ENCODE measurements at regions not wholly inside any gene's neighbourhood (a gene's known extent, or its start where the extent isn't known, plus 50 kb on each side); places are given as distances from the start of the nearest gene placed in this dataset.
"Not testable (repeated sequence)": the region's sequence is repeated elsewhere in the genome, so short reads cannot be mapped to it uniquely, and the experiment has no call there.

DNA sequence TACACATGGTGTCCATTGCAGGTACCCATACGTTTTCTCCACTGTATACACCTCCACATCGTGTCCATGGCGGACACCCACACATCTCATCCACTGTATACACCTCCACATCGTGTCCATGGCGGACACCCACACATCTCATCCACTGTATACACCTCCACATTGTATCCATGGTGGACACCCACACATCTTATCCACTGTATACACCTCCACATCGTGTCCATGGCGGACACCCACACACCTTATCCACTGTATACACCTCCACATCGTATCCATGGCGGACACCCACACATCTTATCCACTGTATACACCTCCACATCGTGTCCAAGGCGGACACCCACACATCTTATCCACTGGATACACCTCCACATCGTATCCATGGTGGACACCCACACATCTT is 50.4 kb upstream of the TTC34 start:
- DNase-seq (ENCODE audit: low read depth in 2 of 2); H3K4me3 ChIP-seq (replicated peaks in 1 of 2; ENCODE audit: low read depth in 2 of 2, low read length in 2 of 2): not testable (repeated sequence)

DNA sequence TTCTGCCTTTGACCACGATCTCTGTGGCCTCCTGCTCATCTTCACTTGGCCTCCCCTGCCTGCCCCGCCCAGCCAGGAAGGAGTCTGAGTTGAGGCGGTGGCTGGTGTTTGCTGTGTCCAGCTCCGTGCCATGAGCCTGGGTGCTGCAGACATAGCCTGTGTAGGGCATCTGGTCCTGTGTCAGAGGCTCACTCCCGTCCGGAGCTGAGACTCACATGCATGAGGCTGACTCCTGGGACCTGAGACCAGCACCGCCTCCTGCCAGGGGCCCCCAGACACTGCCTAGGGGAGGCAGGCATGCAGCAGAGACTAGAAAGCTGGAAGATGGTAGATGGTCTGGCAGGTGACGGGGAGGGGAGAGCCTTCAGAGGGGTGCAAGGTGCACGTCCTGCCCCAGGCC is 52.2 kb upstream of the TTC34 start:
- TF ChIP-seq, protein P1, sequence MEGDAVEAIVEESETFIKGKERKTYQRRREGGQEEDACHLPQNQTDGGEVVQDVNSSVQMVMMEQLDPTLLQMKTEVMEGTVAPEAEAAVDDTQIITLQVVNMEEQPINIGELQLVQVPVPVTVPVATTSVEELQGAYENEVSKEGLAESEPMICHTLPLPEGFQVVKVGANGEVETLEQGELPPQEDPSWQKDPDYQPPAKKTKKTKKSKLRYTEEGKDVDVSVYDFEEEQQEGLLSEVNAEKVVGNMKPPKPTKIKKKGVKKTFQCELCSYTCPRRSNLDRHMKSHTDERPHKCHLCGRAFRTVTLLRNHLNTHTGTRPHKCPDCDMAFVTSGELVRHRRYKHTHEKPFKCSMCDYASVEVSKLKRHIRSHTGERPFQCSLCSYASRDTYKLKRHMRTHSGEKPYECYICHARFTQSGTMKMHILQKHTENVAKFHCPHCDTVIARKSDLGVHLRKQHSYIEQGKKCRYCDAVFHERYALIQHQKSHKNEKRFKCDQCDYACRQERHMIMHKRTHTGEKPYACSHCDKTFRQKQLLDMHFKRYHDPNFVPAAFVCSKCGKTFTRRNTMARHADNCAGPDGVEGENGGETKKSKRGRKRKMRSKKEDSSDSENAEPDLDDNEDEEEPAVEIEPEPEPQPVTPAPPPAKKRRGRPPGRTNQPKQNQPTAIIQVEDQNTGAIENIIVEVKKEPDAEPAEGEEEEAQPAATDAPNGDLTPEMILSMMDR (IDR thresholded peaks at IDR 0.05; ENCODE audit: low read depth, low read length): no peak
- H3K4me3 ChIP-seq (replicated peaks in 1 of 2; ENCODE audit: low read depth in 2 of 2, low read length in 2 of 2): no peak overlapping the region
- DNase-seq (ENCODE audit: low read depth in 2 of 2): no peak

DNA sequence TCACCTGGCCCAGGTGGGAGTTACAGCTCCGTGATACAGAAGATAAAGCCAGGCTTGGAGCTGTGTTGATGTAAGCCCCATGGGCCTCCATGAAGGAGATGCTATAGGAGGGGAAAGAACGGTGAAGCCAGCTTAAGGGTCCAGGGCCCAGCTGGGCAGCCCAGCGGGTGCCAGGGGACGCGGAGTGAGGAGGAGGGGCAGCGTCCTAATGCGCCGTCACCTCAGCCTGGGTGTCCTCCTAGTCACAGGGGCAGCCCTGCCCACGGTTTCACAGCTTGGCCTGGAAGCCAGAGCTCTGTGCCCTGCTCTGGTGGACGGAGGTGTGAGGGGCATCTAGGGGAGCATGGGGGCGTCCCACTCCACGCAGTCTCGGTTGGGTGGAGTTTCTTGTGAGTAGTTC is 52.7 kb upstream of the TTC34 start:
- H3K4me3 ChIP-seq (replicated peaks in 1 of 2; ENCODE audit: low read depth in 2 of 2, low read length in 2 of 2): no peak overlapping the region
- no peak for DNase-seq (ENCODE audit: low read depth in 2 of 2)
- TF ChIP-seq, protein P1 (IDR thresholded peaks at IDR 0.05; ENCODE audit: low read depth, low read length): no peak

DNA sequence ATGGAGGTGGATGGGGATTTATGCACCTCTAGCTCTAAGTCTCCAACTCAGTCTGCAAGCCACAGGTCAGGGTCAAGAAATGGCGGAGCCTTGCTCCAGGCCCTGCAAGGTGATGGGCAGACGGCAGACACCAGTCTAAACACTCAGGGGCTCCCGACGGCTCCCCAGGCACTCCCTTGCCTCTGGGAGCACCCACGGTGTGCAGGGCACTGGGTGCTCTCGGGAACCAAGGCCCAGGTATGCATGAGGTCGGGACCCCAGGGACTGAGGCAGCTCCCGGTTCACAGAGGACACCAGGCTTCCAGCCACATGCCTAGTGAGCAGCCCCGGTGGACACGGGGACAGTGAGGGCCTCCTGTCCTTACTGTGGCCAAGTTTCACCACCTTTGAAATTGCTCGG is 53.1 kb upstream of the TTC34 start:
- no peak overlapping the region for H3K4me3 ChIP-seq (replicated peaks in 1 of 2; ENCODE audit: low read depth in 2 of 2, low read length in 2 of 2)
- no peak for DNase-seq (ENCODE audit: low read depth in 2 of 2)
- TF ChIP-seq, protein P1 (IDR thresholded peaks at IDR 0.05; ENCODE audit: low read depth, low read length): no peak

DNA sequence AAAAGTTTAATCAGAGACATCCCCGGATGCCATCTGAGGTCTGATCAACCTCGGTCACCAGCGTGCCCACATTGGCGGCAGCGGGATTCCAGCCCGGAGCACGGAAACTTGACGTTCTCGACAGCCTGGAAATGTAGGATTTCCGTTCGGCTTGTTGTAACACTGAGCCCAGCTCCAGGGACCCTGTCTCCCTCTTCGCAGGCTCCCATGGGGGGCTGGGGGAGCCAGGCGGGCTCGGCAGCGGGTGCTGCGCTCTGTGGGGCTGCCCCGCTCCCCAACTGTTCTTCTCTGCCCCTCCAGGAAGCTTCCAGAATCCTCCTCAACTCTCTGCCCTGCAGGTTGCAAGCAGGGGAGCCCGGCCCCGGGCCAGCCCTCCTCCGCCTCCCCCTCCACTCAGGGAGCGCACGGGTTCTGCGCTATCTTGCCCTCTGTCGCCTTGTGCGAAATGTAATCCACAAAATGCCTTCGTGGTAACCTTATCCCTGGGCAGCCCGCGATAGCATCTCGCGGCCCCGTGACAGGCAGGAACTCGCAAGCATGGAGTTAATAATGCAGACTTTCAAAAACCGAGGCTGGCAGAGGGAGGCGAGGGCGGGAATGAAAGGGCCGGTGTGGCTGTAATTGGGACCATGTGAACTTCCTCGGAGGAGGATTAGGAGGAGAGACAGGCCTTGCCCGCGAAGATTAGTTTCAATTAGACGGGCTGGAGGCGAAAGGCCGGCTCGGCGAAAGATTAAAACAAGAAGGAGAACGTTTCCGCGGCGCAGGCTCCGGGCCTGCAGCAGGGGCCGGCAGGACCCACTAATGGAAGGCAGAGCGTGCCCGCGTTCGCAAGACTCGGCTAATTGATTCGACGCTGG is 53.9 kb upstream of the TTC34 start:
- DNase-seq (ENCODE audit: low read depth in 2 of 2): no peak
- TF ChIP-seq, protein P1 (IDR thresholded peaks at IDR 0.05; ENCODE audit: low read depth, low read length): no peak
- H3K4me3 ChIP-seq (replicated peaks in 1 of 2; ENCODE audit: low read depth in 2 of 2, low read length in 2 of 2): no peak overlapping the region

DNA sequence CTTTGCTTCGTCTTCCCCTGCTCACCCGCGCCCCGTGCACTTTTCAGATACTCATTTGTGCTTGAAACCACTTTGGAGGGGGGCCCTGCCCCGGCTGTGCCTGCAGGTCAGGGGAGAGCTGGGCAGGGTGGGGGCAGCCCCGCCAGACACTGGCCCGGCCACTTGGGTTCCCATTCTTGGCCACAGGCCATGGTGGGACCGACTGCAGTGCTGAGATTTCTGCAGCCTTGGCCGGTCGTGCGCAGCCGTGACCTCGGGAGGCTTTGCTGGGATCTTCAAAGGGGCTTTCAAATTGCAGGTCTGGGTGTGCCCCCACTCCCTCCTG is 54.5 kb upstream of the TTC34 start:
- no peak overlapping the region for H3K4me3 ChIP-seq (replicated peaks in 1 of 2; ENCODE audit: low read depth in 2 of 2, low read length in 2 of 2)
- TF ChIP-seq, protein P1 (IDR thresholded peaks at IDR 0.05; ENCODE audit: low read depth, low read length): no peak
- no peak for DNase-seq (ENCODE audit: low read depth in 2 of 2)

DNA sequence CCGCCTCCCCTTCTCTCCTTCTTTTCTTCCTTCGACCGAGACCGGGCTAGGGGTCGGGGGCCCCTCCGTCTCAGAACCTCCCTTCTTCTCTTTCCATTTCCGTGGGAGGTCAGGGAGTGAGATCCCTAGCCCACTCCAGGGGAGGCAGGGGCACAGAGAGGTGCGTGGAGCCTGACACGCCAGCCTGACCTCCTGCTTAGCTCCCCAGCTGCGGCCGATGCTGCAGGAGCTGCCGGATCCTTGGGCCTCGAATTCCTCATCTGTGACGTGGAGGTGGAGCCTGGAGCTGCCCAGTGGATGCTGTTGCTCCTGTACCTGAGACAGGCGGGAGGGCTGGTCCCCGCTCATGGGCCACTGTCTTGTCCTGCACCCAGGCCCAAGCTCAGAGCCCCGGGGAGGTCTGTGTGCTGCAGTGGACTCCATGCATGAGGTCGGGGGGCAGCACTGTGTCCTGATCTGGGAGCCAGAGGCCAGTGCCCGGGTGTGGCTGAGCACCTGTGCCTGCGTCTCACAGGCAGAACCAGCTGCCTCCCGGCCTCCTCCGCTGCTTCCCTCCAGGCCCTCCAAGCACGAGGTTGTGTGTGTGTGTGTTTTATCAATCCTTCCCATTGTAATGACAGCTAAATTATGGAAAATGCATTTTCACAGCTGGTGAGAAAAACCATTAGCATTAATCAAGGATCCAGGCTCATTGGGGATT is 55.3 kb upstream of the TTC34 start:
- TF ChIP-seq, protein P1 (IDR thresholded peaks at IDR 0.05; ENCODE audit: low read depth, low read length): no peak
- no peak overlapping the region for H3K4me3 ChIP-seq (replicated peaks in 1 of 2; ENCODE audit: low read depth in 2 of 2, low read length in 2 of 2)
- no peak for DNase-seq (ENCODE audit: low read depth in 2 of 2)

Data from cardiac fibroblast (primary cell).